ENCODE measurements at regions not wholly inside any gene's neighbourhood (a gene's known extent, or its start where the extent isn't known, plus 50 kb on each side); places are given as distances from the start of the nearest gene placed in this dataset.

DNA sequence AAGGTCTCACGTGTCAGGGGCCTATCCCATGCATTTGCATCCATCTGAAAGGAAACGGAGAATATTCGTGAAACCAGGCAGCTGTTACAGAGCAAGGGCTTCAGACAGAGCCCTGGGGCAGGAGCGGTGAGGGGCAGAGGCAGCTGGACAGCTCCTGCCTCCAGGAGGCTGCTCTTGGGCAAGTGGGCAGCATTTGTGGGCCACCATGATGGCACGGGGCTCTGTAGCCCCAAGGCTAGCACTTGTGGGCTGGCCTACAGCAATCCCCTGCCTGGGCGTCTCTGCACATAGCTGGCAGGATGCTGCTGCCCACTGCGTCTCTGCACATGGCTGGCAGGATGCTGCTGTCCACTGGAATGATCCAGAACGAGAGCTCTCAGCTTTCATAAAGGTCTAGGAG is 52.8 kb upstream of the PTMA start:
- no peak overlapping the region for H2AFZ ChIP-seq (ENCODE audit: low read length)
- H3F3A ChIP-seq (ENCODE audit: insufficient read depth, low read length) = no peaks in the 10 kb centered on the region

GRCh38 chr2:231655894-231656293 is 52.4 kb upstream of the PTMA start:
- Histone ChIP-seq H3K9me3 (ENCODE audit: low read length) (0 out of 2 replicates have a peak, but pooled peaks cover 6% of the 10 kb centered on the region), H3K4me2 (ENCODE audit: low read length) (no peak overlapping the region), H3K27ac (ENCODE audit: low read depth, low read length, poor library complexity, severe bottlenecking) (no peak overlapping the region), H3K36me3 (ENCODE audit: insufficient read depth, low read length) (no peaks in the 10 kb centered on the region), H3K4me3 (ENCODE audit: low read depth, low read length, poor library complexity, severe bottlenecking) (no peak overlapping the region), H4K20me1 (ENCODE audit: insufficient read depth, low read length) (no peaks in the 10 kb centered on the region), H3K9me2 (ENCODE audit: low read depth, low read length) (no peaks in the 10 kb centered on the region), H3K4me1 (ENCODE audit: insufficient read depth, low read length, severe bottlenecking) (no peaks in the 10 kb centered on the region), H3K9ac (ENCODE audit: low read length) (no peak overlapping the region), H3K79me2 (ENCODE audit: insufficient read depth, low read length) (no peaks in the 10 kb centered on the region), H3K27me3 (ENCODE audit: insufficient read depth, low read length) (no peaks in the 10 kb centered on the region), H2AFZ (ENCODE audit: low read length) (no peak overlapping the region), H3F3A (ENCODE audit: insufficient read depth, low read length) (no peaks in the 10 kb centered on the region)
- TF ChIP-seq EZH2 (IDR thresholded peaks at IDR 0.05; ENCODE audit: borderline replicate concordance, low read length) (no peak), CTCF (IDR thresholded peaks at IDR 0.05; ENCODE audit: low read length) (no peak)

More for the DNA sequence above, 52.8 kb upstream of the PTMA start:
- Histone ChIP-seq H3K4me1 (ENCODE audit: insufficient read depth, low read length, severe bottlenecking) (no peaks in the 10 kb centered on the region), H3K27me3 (ENCODE audit: insufficient read depth, low read length) (no peaks in the 10 kb centered on the region), H3K4me3 (ENCODE audit: low read depth, low read length, poor library complexity, severe bottlenecking) (no peak overlapping the region), H3K79me2 (ENCODE audit: insufficient read depth, low read length) (no peaks in the 10 kb centered on the region), H3K9ac (ENCODE audit: low read length) (no peak overlapping the region), H4K20me1 (ENCODE audit: insufficient read depth, low read length) (no peaks in the 10 kb centered on the region), H3K9me3 (ENCODE audit: low read length) (0 out of 2 replicates have a peak, but pooled peaks cover 4% of the 10 kb centered on the region), H3K9me2 (ENCODE audit: low read depth, low read length) (no peaks in the 10 kb centered on the region), H3K4me2 (ENCODE audit: low read length) (no peak overlapping the region), H3K36me3 (ENCODE audit: insufficient read depth, low read length) (no peaks in the 10 kb centered on the region), H3K27ac (ENCODE audit: low read depth, low read length, poor library complexity, severe bottlenecking) (no peak overlapping the region)
- no peak for TF ChIP-seq CTCF (IDR thresholded peaks at IDR 0.05; ENCODE audit: low read length)
